Neuronal stem cell (in vitro differentiated cells): ENCODE measurements at regions not wholly inside any gene's neighbourhood (a gene's known extent, or its start where the extent isn't known, plus 50 kb on each side); places are given as distances from the start of the nearest gene placed in this dataset.

ENCODE experiments used
- DNase-seq: peaks from one replicate; pipeline ENCODE4 v3.0.0-alpha.2; 2013; ENCODE audit warnings: low spot score
- H2AFZ ChIP-seq: one replicate; pipeline ENCODE4 v1.6.1; 2013; ENCODE audit warnings: mild to moderate bottlenecking, low read length, inconsistent platforms
- H2AK5ac ChIP-seq: 2 replicates; pipeline ENCODE4 v1.6.1; 2013; ENCODE audit warnings: low read depth, mild to moderate bottlenecking, inconsistent platforms, low read length, moderate library complexity, mixed read lengths
- H2BK120ac ChIP-seq: 2 replicates; pipeline ENCODE4 v1.6.1; 2013; ENCODE audit warnings: low read depth, mild to moderate bottlenecking, inconsistent platforms, low read length, moderate library complexity, mixed read lengths
- H2BK12ac ChIP-seq: one replicate; pipeline ENCODE4 v1.6.1; 2013; ENCODE audit warnings: low read length, inconsistent platforms
- H2BK15ac ChIP-seq: 2 replicates; pipeline ENCODE4 v1.6.1; 2013; ENCODE audit warnings: mild to moderate bottlenecking, low read length, inconsistent platforms, mixed read lengths
- H2BK5ac ChIP-seq: one replicate; pipeline ENCODE4 v1.6.1; 2013; ENCODE audit warnings: inconsistent platforms, mild to moderate bottlenecking, low read length, moderate library complexity
- H3K14ac ChIP-seq: one replicate; pipeline ENCODE4 v1.6.1; 2013; ENCODE audit warnings: low read length, inconsistent platforms
- H3K18ac ChIP-seq: 2 replicates; pipeline ENCODE4 v1.6.1; 2013; ENCODE audit warnings: low read length, inconsistent platforms
- H3K23ac ChIP-seq: 2 replicates; pipeline ENCODE4 v1.6.1; 2013; ENCODE audit warnings: low read depth, mild to moderate bottlenecking, mixed read lengths, low read length, inconsistent platforms; ENCODE audit not compliant: poor library complexity
- H3K27ac ChIP-seq: replicated peaks from 3 replicates; pipeline ENCODE4 v1.5.1; 2013; ENCODE audit warnings: low read length, inconsistent platforms
- H3K27me3 ChIP-seq, 3 experiments: 2 replicates each; pipeline ENCODE4 v1.6.1; 2013; ENCODE audit warnings: low read length in 3 of 3, mild to moderate bottlenecking in 2 of 3, inconsistent platforms in 1 of 3, low read depth in 1 of 3, mixed read lengths in 1 of 3, moderate library complexity in 1 of 3; ENCODE audit not compliant: control insufficient read depth in 3 of 3, insufficient read depth in 3 of 3
- H3K36me3 ChIP-seq, 2 donors: replicated peaks in 1 of 2; 2 replicates each; pipeline ENCODE4 v1.6.1; 2013; ENCODE audit warnings: low read length in 2 of 2; ENCODE audit not compliant: control insufficient read depth in 2 of 2, insufficient read depth in 2 of 2
- H3K4ac ChIP-seq: 2 replicates; pipeline ENCODE4 v1.6.1; 2013; ENCODE audit warnings: inconsistent platforms, mild to moderate bottlenecking, low read length, moderate library complexity
- H3K4me1 ChIP-seq, 2 donors: 1 replicate in 1 of 2; 2 replicates in 1 of 2; pipeline ENCODE4 v1.6.1; 2013; ENCODE audit warnings: low read length in 2 of 2, low read depth in 1 of 2; ENCODE audit not compliant: control insufficient read depth in 2 of 2, insufficient read depth in 1 of 2
- H3K4me2 ChIP-seq: one replicate; pipeline ENCODE4 v1.6.1; 2013; ENCODE audit warnings: mild to moderate bottlenecking, low read length, inconsistent platforms; ENCODE audit not compliant: insufficient read depth, poor library complexity, severe bottlenecking
- H3K4me3 ChIP-seq, 2 donors: 2 replicates each; pipeline ENCODE4 v1.5.1; 2013; ENCODE audit warnings: low read length in 2 of 2, mild to moderate bottlenecking in 2 of 2, inconsistent platforms in 1 of 2, moderate library complexity in 1 of 2
- H3K79me1 ChIP-seq: one replicate; pipeline ENCODE4 v1.6.1; 2013; ENCODE audit warnings: low read depth, mild to moderate bottlenecking, inconsistent platforms, low read length, moderate library complexity
- H3K9ac ChIP-seq: one replicate; pipeline ENCODE4 v1.6.1; 2013; ENCODE audit warnings: mild to moderate bottlenecking, low read depth, low read length, inconsistent platforms; ENCODE audit not compliant: poor library complexity
- H3K9me3 ChIP-seq, 2 donors: replicated peaks in 1 of 2; 2 replicates each; pipeline versions ENCODE3 to v1.6.1; 2013; ENCODE audit warnings: low read length in 2 of 2, mild to moderate bottlenecking in 2 of 2, inconsistent platforms in 1 of 2, low read depth in 1 of 2, mixed read lengths in 1 of 2, moderate library complexity in 1 of 2; ENCODE audit not compliant: control insufficient read depth in 2 of 2, insufficient read depth in 1 of 2
- H4K8ac ChIP-seq: one replicate; pipeline ENCODE4 v1.6.1; 2013; ENCODE audit warnings: low read depth, mild to moderate bottlenecking, inconsistent platforms, low read length, moderate library complexity
- H4K91ac ChIP-seq: one replicate; pipeline ENCODE4 v1.6.1; 2013; ENCODE audit warnings: low read length, low read depth, mild to moderate bottlenecking, inconsistent platforms; ENCODE audit not compliant: poor library complexity
- WGBS, 2 donors: extraction: QIAGEN DNeasy Blood & Tissue Kit; methylation state at CpG; one replicate each; pipeline ENCODE4 v1.1.7; 2013; ENCODE audit warnings: missing lambda C conversion rate in 2 of 2, mixed read lengths in 1 of 2; ENCODE audit not compliant: insufficient read length in 2 of 2, insufficient replicate concordance in 1 of 2; ENCODE audit errors: extremely low coverage in 2 of 2; 5-methylcytosine and 5-hydroxymethylcytosine counted together

DNA sequence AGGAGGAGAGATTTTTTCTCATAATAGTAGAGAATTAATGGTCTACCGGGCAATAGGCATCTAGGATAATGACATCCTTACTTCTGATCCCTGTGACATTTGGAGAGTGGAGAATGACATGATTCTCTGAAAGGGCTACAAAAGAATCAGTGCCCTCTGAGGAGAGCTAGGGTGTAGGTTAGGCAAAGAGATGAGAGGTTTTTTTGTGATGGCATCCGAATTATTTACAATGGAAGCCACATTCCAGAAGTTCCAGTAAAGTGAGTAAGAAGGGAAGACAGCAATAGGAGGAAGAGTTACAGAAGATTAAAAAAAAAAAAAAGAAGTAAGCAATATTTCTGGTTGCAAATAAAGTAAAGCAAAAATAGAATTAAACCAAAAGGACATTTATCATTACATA lies 478.0 kb downstream of the RMST start:
- H3K27ac ChIP-seq: peak overlapping the region; percentile 33
- H3K4ac ChIP-seq: no peak overlapping the region

DNA sequence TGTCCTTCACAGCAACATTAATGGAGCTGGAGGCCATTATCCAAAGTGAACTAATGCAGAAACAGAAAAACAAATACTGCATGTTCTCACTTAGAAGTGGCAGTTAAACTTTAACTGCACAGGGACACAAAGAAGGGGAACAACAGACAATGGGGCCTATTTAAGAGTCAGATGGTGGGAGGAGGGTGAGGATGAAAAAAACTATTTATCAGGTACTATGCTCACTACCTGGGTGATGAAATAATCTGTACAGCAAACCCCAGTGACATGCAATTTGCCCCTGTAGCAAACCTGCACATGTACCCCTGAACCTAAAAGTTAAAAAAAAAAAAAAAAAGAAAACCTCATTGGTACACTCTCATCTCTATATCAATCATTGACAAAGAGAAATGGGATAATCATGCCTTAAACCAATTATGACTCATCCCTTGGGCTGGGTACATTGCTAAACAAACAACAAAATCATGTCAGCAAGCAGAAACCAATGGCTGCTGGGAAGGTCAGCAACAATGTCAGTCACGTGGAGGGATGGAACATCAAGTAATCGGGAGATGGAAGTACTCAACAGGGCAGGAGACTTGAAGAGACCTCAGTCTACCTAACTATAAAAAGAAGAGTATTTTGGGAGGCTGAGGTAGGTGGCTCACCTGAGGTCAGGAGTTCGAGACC lies 479.2 kb downstream of the RMST start:
- peaks cover 0 to 5% of the 10 kb centered on the region in 2 donors for H3K4me1 ChIP-seq
- no peak overlapping the region for H4K8ac ChIP-seq
- H3K27me3 ChIP-seq: no peaks in the 10 kb centered on the region
- H3K23ac ChIP-seq: no peak overlapping the region
- H3K36me3 ChIP-seq: no peaks in the 10 kb centered on the region
- no peak overlapping the region for H3K27ac ChIP-seq
- no peak overlapping the region for H2AK5ac ChIP-seq
- H4K91ac ChIP-seq: no peak overlapping the region
- H3K18ac ChIP-seq: no peak overlapping the region
- no CpG with 5 or more reads among the region's 3 CpGs for WGBS, 2 donors
- H3K4me3 ChIP-seq: no peak overlapping the region
- no peaks in the 10 kb centered on the region for H3K9me3 ChIP-seq
- H2BK12ac ChIP-seq: no peak overlapping the region
- H3K79me1 ChIP-seq: no peaks in the 10 kb centered on the region
- H3K4ac ChIP-seq: no peak overlapping the region
- H3K9ac ChIP-seq: no peak overlapping the region
- H2BK15ac ChIP-seq: no peak overlapping the region
- H2BK120ac ChIP-seq: no peak overlapping the region
- H2AFZ ChIP-seq: no peak overlapping the region
- no peak overlapping the region for H3K14ac ChIP-seq
- no peak overlapping the region for H2BK5ac ChIP-seq
- DNase-seq: no peak
- H3K4me2 ChIP-seq: no peak overlapping the region

More for the DNA sequence above, 478.0 kb downstream of the RMST start:
- H3K9me3 ChIP-seq: peaks cover 0 to 2% of the 10 kb centered on the region in 2 donors
- peak; percentile 18 for DNase-seq
- H3K4me2 ChIP-seq: no peak overlapping the region
- H2AK5ac ChIP-seq: no peak overlapping the region
- H3K79me1 ChIP-seq: no peaks in the 10 kb centered on the region
- H2AFZ ChIP-seq: no peak overlapping the region
- H4K8ac ChIP-seq: no peak overlapping the region
- no peaks in the 10 kb centered on the region for H3K27me3 ChIP-seq
- no peak overlapping the region for H3K4me3 ChIP-seq
- H4K91ac ChIP-seq: no peak overlapping the region
- H2BK5ac ChIP-seq: no peak overlapping the region
- H2BK15ac ChIP-seq: no peak overlapping the region
- H3K14ac ChIP-seq: no peak overlapping the region
- H3K18ac ChIP-seq: no peak overlapping the region
- H3K9ac ChIP-seq: no peak overlapping the region
- H2BK120ac ChIP-seq: no peak overlapping the region
- no CpG with 5 or more reads among the region's 2 CpGs for WGBS, 2 donors
- H3K36me3 ChIP-seq: no peaks in the 10 kb centered on the region
- no peak overlapping the region for H3K23ac ChIP-seq
- H3K4me1 ChIP-seq: peaks cover 0 to 5% of the 10 kb centered on the region in 2 donors
- no peak overlapping the region for H2BK12ac ChIP-seq

DNA sequence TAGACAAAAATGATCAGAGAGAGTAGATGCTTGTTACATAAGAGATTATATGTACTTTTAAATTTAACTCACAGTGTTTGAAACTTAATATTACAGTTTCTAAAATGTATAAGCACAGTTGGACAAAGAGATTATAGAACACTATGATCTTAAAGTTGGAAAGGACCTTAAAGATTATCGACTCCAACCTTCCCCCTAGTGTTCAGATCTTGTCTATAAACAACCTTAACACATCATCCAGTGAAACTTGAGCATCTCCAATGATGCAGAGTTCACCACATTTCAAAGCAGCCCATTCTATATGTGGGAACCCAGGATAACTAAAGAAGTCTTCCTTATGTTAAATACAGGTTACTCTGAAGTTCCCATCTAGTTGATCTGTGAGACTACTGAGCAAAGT lies 480.8 kb downstream of the RMST start:
- H3K27ac ChIP-seq: no peak overlapping the region
- peaks cover 0 to 2% of the 10 kb centered on the region in 2 donors for H3K9me3 ChIP-seq
- no peak overlapping the region for H3K9ac ChIP-seq
- no peak overlapping the region for H3K14ac ChIP-seq
- no peaks in the 10 kb centered on the region for H3K36me3 ChIP-seq
- no peak overlapping the region for H4K91ac ChIP-seq
- no peak overlapping the region for H2BK5ac ChIP-seq
- H4K8ac ChIP-seq: no peak overlapping the region
- H3K4me3 ChIP-seq: no peak overlapping the region
- H3K4ac ChIP-seq: no peak overlapping the region
- H3K27me3 ChIP-seq: no peaks in the 10 kb centered on the region
- WGBS, 2 donors: no CpG with 5 or more reads among the region's 1 CpG
- H3K4me2 ChIP-seq: no peak overlapping the region
- H2BK120ac ChIP-seq: no peak overlapping the region
- no peak for DNase-seq
- H3K79me1 ChIP-seq: no peaks in the 10 kb centered on the region
- H3K4me1 ChIP-seq: peaks cover 0 to 5% of the 10 kb centered on the region in 2 donors
- H2BK15ac ChIP-seq: no peak overlapping the region
- H2BK12ac ChIP-seq: no peak overlapping the region
- no peak overlapping the region for H3K23ac ChIP-seq
- H2AK5ac ChIP-seq: no peak overlapping the region
- H3K18ac ChIP-seq: no peak overlapping the region
- H2AFZ ChIP-seq: no peak overlapping the region

DNA sequence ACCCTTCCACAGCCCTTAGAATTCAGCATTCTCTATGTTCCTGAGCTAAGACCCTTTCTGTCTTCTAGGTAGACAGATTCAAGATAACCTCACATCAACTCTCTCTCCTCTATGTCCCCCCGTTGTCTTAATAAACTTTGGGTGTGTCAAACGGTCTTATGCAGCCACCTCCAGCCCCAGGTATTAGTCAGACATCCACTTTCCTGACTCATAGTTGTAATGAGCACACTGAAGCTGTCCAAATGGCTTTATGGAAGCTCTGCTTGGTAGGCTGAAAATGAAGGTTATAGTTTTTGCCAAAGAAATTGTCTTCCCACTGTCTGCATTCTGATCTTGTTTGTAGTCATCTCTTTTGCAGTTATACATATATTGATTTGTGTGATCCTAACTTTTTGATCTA lies 482.0 kb downstream of the RMST start:
- Histone ChIP-seq H2AFZ (no peak overlapping the region), H3K36me3 (no peaks in the 10 kb centered on the region), H2BK120ac (no peak overlapping the region), H3K9ac (no peak overlapping the region), H4K8ac (no peak overlapping the region), H3K4me3 (no peak overlapping the region), H3K18ac (no peak overlapping the region), H2BK5ac (no peak overlapping the region), H3K4ac (no peak overlapping the region), H3K27me3 (no peaks in the 10 kb centered on the region), H4K91ac (no peak overlapping the region), H3K79me1 (no peaks in the 10 kb centered on the region), H3K14ac (no peak overlapping the region), H2BK12ac (no peak overlapping the region), H3K23ac (no peak overlapping the region), H2BK15ac (no peak overlapping the region), H3K4me1 (peaks cover 0 to 5% of the 10 kb centered on the region in 2 donors), H3K9me3 (peaks cover 0 to 4% of the 10 kb centered on the region in 2 donors), H3K4me2 (no peak overlapping the region), H3K27ac (no peak overlapping the region), H2AK5ac (no peak overlapping the region)
- no CpG with 5 or more reads among the region's 2 CpGs for WGBS, 2 donors
- no peak for DNase-seq
